ENCODE measurements at regions not wholly inside any gene's neighbourhood (a gene's known extent, or its start where the extent isn't known, plus 50 kb on each side); places are given as distances from the start of the nearest gene placed in this dataset.

- Histone ChIP-seq H3K4me2 (ENCODE audit: low read depth, low read length) (no peak overlapping the region), H3K36me3 (ENCODE audit: control insufficient read depth, insufficient read depth, low read length) (no peaks in the 10 kb centered on the region), H3K79me1 (ENCODE audit: low read depth in 1 of 2, low read length in 2 of 2) (no peaks in the 10 kb centered on the region), H4K5ac (ENCODE audit: low read depth, low read length) (no peak overlapping the region), H3K18ac (ENCODE audit: low read depth, low read length) (no peak overlapping the region), H2AK9ac (replicated peaks; ENCODE audit: low read depth, low read length, poor library complexity) (no peak overlapping the region), H3K23ac (ENCODE audit: low read depth, low read length) (no peak overlapping the region), H3K4ac (ENCODE audit: low read depth, low read length) (no peak overlapping the region), H2BK15ac (ENCODE audit: low read depth, low read length) (no peak overlapping the region), H4K20me1 (ENCODE audit: insufficient read depth, low read length) (no peaks in the 10 kb centered on the region), H2AFZ (replicated peaks; ENCODE audit: low read length, poor library complexity) (no peak overlapping the region), H2BK120ac (ENCODE audit: low read depth, low read length) (no peak overlapping the region), H2BK5ac (ENCODE audit: low read depth, low read length, poor library complexity, severe bottlenecking) (no peak overlapping the region), H3K56ac (ENCODE audit: extremely low read depth, insufficient read depth, low read length) (no peak overlapping the region), H2BK20ac (ENCODE audit: low read depth, low read length) (no peak overlapping the region), H3K9ac (ENCODE audit: low read depth, low read length) (no peak overlapping the region), H4K91ac (ENCODE audit: insufficient read depth, low read depth, low read length) (no peak overlapping the region), H2AK5ac (ENCODE audit: low read depth, low read length) (no peak overlapping the region), H3K4me3 (ENCODE audit: insufficient read depth, low read depth, low read length) (no peak overlapping the region), H3K27me3 (ENCODE audit: control insufficient read depth, insufficient read depth, low read length) (no peaks in the 10 kb centered on the region), H4K8ac (ENCODE audit: low read depth in 2 of 2, low read length in 2 of 2) (no peak overlapping the region), H3K9me1 (ENCODE audit: insufficient read depth, low read length) (no peaks in the 10 kb centered on the region), H3K27ac (ENCODE audit: insufficient read depth, low read length) (no peak overlapping the region), H3K4me1 (ENCODE audit: control insufficient read depth, insufficient read depth, low read length) (no peaks in the 10 kb centered on the region), H3K14ac (replicated peaks; ENCODE audit: low read depth, low read length) (no peak overlapping the region), H3K9me3 (ENCODE audit: control insufficient read depth, insufficient read depth, low read length) (no peaks in the 10 kb centered on the region)
- no TSS peak for BruUV-seq (replicated peaks)
- no peak for DNase-seq
- dilution Hi-C loops (cut with HindIII; ENCODE audit: low sequenced_read_pairs, unreplicated experiment): no loop called here
- no CpG with 5 or more reads among the region's 2 CpGs for WGBS, 2 experiments (ENCODE audit: extremely low coverage in 2 of 2, insufficient read length in 1 of 2)
- no peak for ATAC-seq (ENCODE audit: low read depth)
- ChIA-PET CTCF (no interaction called here), POLR2A (ENCODE audit: unreplicated experiment) (no interaction called here)
- TF ChIP-seq BHLHE40 (IDR thresholded peaks at IDR 0.05; ENCODE audit: low read depth, low read length) (no peak), CTCF (conservative IDR thresholded peaks at IDR 0.05; ENCODE audit: low read depth, low read length) (no peak), RAD21 (IDR thresholded peaks at IDR 0.05; ENCODE audit: low read length) (no peak), USF2 (IDR thresholded peaks at IDR 0.05; ENCODE audit: low read depth, low read length) (no peak), CHD1 (IDR thresholded peaks at IDR 0.05; ENCODE audit: low read depth, low read length) (no peak), MAFK (IDR thresholded peaks at IDR 0.05; ENCODE audit: low read depth, low read length) (no peak), ELK1 (IDR thresholded peaks at IDR 0.05; ENCODE audit: borderline replicate concordance, low read depth, low read length) (no peak), POLR2A (IDR thresholded peaks at IDR 0.05; ENCODE audit: low read depth, low read length) (no peak), SMC3 (IDR thresholded peaks at IDR 0.05; ENCODE audit: low read depth, low read length) (no peak), FOS (IDR thresholded peaks at IDR 0.05; ENCODE audit: low read depth, low read length) (no peak), NFE2L2 (IDR thresholded peaks at IDR 0.05; ENCODE audit: low read depth, low read length) (no peak), RFX5 (IDR thresholded peaks at IDR 0.05; ENCODE audit: low read depth, low read length) (no peak), CEBPB (IDR thresholded peaks at IDR 0.05; ENCODE audit: low read depth, low read length) (no peak)
- in situ Hi-C loops (cut with MboI; ENCODE audit: low sequenced_read_pairs): loop anchor here (25.0 kb wide), 1 partner anchor 220 kb away; no protein-coding TSS in a partner anchor
- intact Hi-C loops (cut with micrococcal nuclease): no loop called here
Observed at GRCh38 chr12:19981944-19982343, 386.4 kb upstream of the PDE3A start.
